Ishikawa (cell line): ENCODE measurements at regions not wholly inside any gene's neighbourhood (a gene's known extent, or its start where the extent isn't known, plus 50 kb on each side); places are given as distances from the start of the nearest gene placed in this dataset.

Experiments
- EGR1 ChIP-seq: IDR thresholded peaks from 2 replicates; pipeline ENCODE4 v1.6.1; 2012
- EP300 ChIP-seq: IDR thresholded peaks from 2 replicates; pipeline ENCODE4 v1.6.1; 2012; ENCODE audit warnings: borderline replicate concordance
- FOXM1 ChIP-seq: IDR thresholded peaks from 2 replicates; pipeline ENCODE4 v1.6.1; 2012; ENCODE audit warnings: low read depth, borderline replicate concordance
- MAX ChIP-seq: IDR thresholded peaks from 2 replicates; pipeline ENCODE4 v1.6.1; 2012
- NFIC ChIP-seq: IDR thresholded peaks from 2 replicates; pipeline ENCODE4 v1.6.1; 2012
- RAD21 ChIP-seq: IDR thresholded peaks from 2 replicates; pipeline ENCODE4 v1.6.1; 2012; ENCODE audit warnings: low read depth
- REST ChIP-seq: IDR thresholded peaks from 2 replicates; pipeline ENCODE4 v1.6.1; 2012; ENCODE audit warnings: low read depth, mild to moderate bottlenecking
- TAF1 ChIP-seq: IDR thresholded peaks from 2 replicates; pipeline ENCODE4 v1.6.1; 2012; ENCODE audit warnings: low read depth, mild to moderate bottlenecking
- TEAD4 ChIP-seq: IDR thresholded peaks from 2 replicates; pipeline ENCODE4 v1.6.1; 2012
- USF1 ChIP-seq: IDR thresholded peaks from 2 replicates; pipeline ENCODE4 v1.6.1; 2012
- YY1 ChIP-seq: IDR thresholded peaks from 2 replicates; pipeline ENCODE4 v1.6.1; 2012; ENCODE audit warnings: low read depth
- ZBTB7A ChIP-seq: IDR thresholded peaks from 2 replicates; pipeline ENCODE4 v1.6.1; 2012; ENCODE audit warnings: low read depth

- no peak for TF ChIP-seq TEAD4
- TF ChIP-seq REST: no peak
- TF ChIP-seq MAX: no peak
- TF ChIP-seq TAF1: no peak
- no peak for TF ChIP-seq YY1
- no peak for TF ChIP-seq RAD21
- no peak for TF ChIP-seq USF1
- no peak for TF ChIP-seq EP300
- TF ChIP-seq ZBTB7A: no peak
- TF ChIP-seq FOXM1: no peak
- no peak for TF ChIP-seq NFIC
- TF ChIP-seq EGR1: no peak
Measured at GRCh38 chr6:54587277-54587676, 259.3 kb upstream of the FAM83B start.
